ENCODE measurements at regions not wholly inside any gene's neighbourhood (a gene's known extent, or its start where the extent isn't known, plus 50 kb on each side); places are given as distances from the start of the nearest gene placed in this dataset.

GRCh38 chr11:30811226-30811755 lies 225.1 kb upstream of the MPPED2 start:
- Histone ChIP-seq H3K27ac (ENCODE audit: low read length) (no peak overlapping the region), H3K4me1 (ENCODE audit: control insufficient read depth, insufficient read depth, low read length) (no peaks in the 10 kb centered on the region), H3K4me3 (ENCODE audit: low read length) (no peak overlapping the region), H3K9me3 (ENCODE audit: control insufficient read depth, low read depth, low read length) (no peaks in the 10 kb centered on the region), H3K27me3 (ENCODE audit: control insufficient read depth, insufficient read depth, low read length) (no peaks in the 10 kb centered on the region), H3K36me3 (ENCODE audit: control insufficient read depth, insufficient read depth, low read length) (no peaks in the 10 kb centered on the region)
- DNase-seq = no peak
- no CpG with 5 or more reads among the region's 2 CpGs for WGBS (ENCODE audit: insufficient coverage, low lambda C conversion rate)

- DNase-seq = no peak
- Histone ChIP-seq H3K36me3 (ENCODE audit: control insufficient read depth, insufficient read depth, low read length) (no peaks in the 10 kb centered on the region), H3K4me1 (ENCODE audit: control insufficient read depth, insufficient read depth, low read length) (no peaks in the 10 kb centered on the region), H3K4me3 (ENCODE audit: low read length) (no peak overlapping the region), H3K27ac (ENCODE audit: low read length) (no peak overlapping the region), H3K9me3 (ENCODE audit: control insufficient read depth, low read depth, low read length) (no peaks in the 10 kb centered on the region), H3K27me3 (ENCODE audit: control insufficient read depth, insufficient read depth, low read length) (no peaks in the 10 kb centered on the region)
- 100% methylated on average over 1 of the region's 2 CpGs for WGBS (ENCODE audit: insufficient coverage, low lambda C conversion rate)
These were observed 224.0 kb upstream of the MPPED2 start for GRCh38 chr11:30810116-30810515.

GRCh38 chr11:30801357-30801756 lies 215.2 kb upstream of the MPPED2 start:
- Histone ChIP-seq H3K4me1 (ENCODE audit: control insufficient read depth, insufficient read depth, low read length) (no peaks in the 10 kb centered on the region), H3K9me3 (ENCODE audit: control insufficient read depth, low read depth, low read length) (no peaks in the 10 kb centered on the region), H3K27me3 (ENCODE audit: control insufficient read depth, insufficient read depth, low read length) (no peaks in the 10 kb centered on the region), H3K36me3 (ENCODE audit: control insufficient read depth, insufficient read depth, low read length) (no peaks in the 10 kb centered on the region), H3K27ac (ENCODE audit: low read length) (no peak overlapping the region), H3K4me3 (ENCODE audit: low read length) (no peak overlapping the region)
- 50% methylated on average over 2 of the region's 4 CpGs for WGBS (ENCODE audit: insufficient coverage, low lambda C conversion rate)
- DNase-seq = no peak

GRCh38 chr11:30800904-30801303 lies 214.8 kb upstream of the MPPED2 start:
- DNase-seq = no peak
- Histone ChIP-seq H3K9me3 (ENCODE audit: control insufficient read depth, low read depth, low read length) (no peaks in the 10 kb centered on the region), H3K4me1 (ENCODE audit: control insufficient read depth, insufficient read depth, low read length) (no peaks in the 10 kb centered on the region), H3K27ac (ENCODE audit: low read length) (no peak overlapping the region), H3K4me3 (ENCODE audit: low read length) (no peak overlapping the region), H3K36me3 (ENCODE audit: control insufficient read depth, insufficient read depth, low read length) (no peaks in the 10 kb centered on the region), H3K27me3 (ENCODE audit: control insufficient read depth, insufficient read depth, low read length) (no peaks in the 10 kb centered on the region)

GRCh38 chr11:30798547-30799236 lies 212.5 kb upstream of the MPPED2 start:
- Histone ChIP-seq H3K9me3 (ENCODE audit: control insufficient read depth, low read depth, low read length) (no peaks in the 10 kb centered on the region), H3K4me3 (ENCODE audit: low read length) (no peak overlapping the region), H3K27me3 (ENCODE audit: control insufficient read depth, insufficient read depth, low read length) (no peaks in the 10 kb centered on the region), H3K27ac (ENCODE audit: low read length) (no peak overlapping the region), H3K4me1 (ENCODE audit: control insufficient read depth, insufficient read depth, low read length) (no peaks in the 10 kb centered on the region), H3K36me3 (ENCODE audit: control insufficient read depth, insufficient read depth, low read length) (no peaks in the 10 kb centered on the region)
- WGBS (ENCODE audit: insufficient coverage, low lambda C conversion rate) = 100% methylated on average over 1 of the region's 3 CpGs
- no peak for DNase-seq

GRCh38 chr11:30789270-30789669 lies 203.1 kb upstream of the MPPED2 start:
- DNase-seq = no peak
- no CpG with 5 or more reads among the region's 4 CpGs for WGBS (ENCODE audit: insufficient coverage, low lambda C conversion rate)
- no peak overlapping the region for H3K27ac ChIP-seq (ENCODE audit: low read length)
- no peaks in the 10 kb centered on the region for H3K36me3 ChIP-seq (ENCODE audit: control insufficient read depth, insufficient read depth, low read length)
- no peaks in the 10 kb centered on the region for H3K27me3 ChIP-seq (ENCODE audit: control insufficient read depth, insufficient read depth, low read length)
- no peaks in the 10 kb centered on the region for H3K4me1 ChIP-seq (ENCODE audit: control insufficient read depth, insufficient read depth, low read length)
- H3K4me3 ChIP-seq (ENCODE audit: low read length) = no peak overlapping the region
- no peaks in the 10 kb centered on the region for H3K9me3 ChIP-seq (ENCODE audit: control insufficient read depth, low read depth, low read length)

GRCh38 chr11:30788849-30789248 lies 202.7 kb upstream of the MPPED2 start:
- no peaks in the 10 kb centered on the region for H3K36me3 ChIP-seq (ENCODE audit: control insufficient read depth, insufficient read depth, low read length)
- WGBS (ENCODE audit: insufficient coverage, low lambda C conversion rate) = 100% methylated on average over 1 of the region's 2 CpGs
- no peak overlapping the region for H3K4me3 ChIP-seq (ENCODE audit: low read length)
- no peaks in the 10 kb centered on the region for H3K4me1 ChIP-seq (ENCODE audit: control insufficient read depth, insufficient read depth, low read length)
- H3K27me3 ChIP-seq (ENCODE audit: control insufficient read depth, insufficient read depth, low read length) = no peaks in the 10 kb centered on the region
- no peak overlapping the region for H3K27ac ChIP-seq (ENCODE audit: low read length)
- no peaks in the 10 kb centered on the region for H3K9me3 ChIP-seq (ENCODE audit: control insufficient read depth, low read depth, low read length)
- DNase-seq = no peak

GRCh38 chr11:30786256-30787110 lies 200.3 kb upstream of the MPPED2 start:
- H3K36me3 ChIP-seq (ENCODE audit: control insufficient read depth, insufficient read depth, low read length) = no peaks in the 10 kb centered on the region
- H3K9me3 ChIP-seq (ENCODE audit: control insufficient read depth, low read depth, low read length) = no peaks in the 10 kb centered on the region
- no peak overlapping the region for H3K4me3 ChIP-seq (ENCODE audit: low read length)
- H3K27me3 ChIP-seq (ENCODE audit: control insufficient read depth, insufficient read depth, low read length) = no peaks in the 10 kb centered on the region
- WGBS (ENCODE audit: insufficient coverage, low lambda C conversion rate) = 75% methylated on average over 3 of the region's 4 CpGs
- DNase-seq = no peak
- H3K27ac ChIP-seq (ENCODE audit: low read length) = no peak overlapping the region
- no peaks in the 10 kb centered on the region for H3K4me1 ChIP-seq (ENCODE audit: control insufficient read depth, insufficient read depth, low read length)

- WGBS (ENCODE audit: insufficient coverage, low lambda C conversion rate) = 29% methylated on average over 1 of the region's 1 CpG
- no peak for DNase-seq
- Histone ChIP-seq H3K27me3 (ENCODE audit: control insufficient read depth, insufficient read depth, low read length) (no peaks in the 10 kb centered on the region), H3K36me3 (ENCODE audit: control insufficient read depth, insufficient read depth, low read length) (no peaks in the 10 kb centered on the region), H3K9me3 (ENCODE audit: control insufficient read depth, low read depth, low read length) (no peaks in the 10 kb centered on the region), H3K4me3 (ENCODE audit: low read length) (no peak overlapping the region), H3K27ac (ENCODE audit: low read length) (no peak overlapping the region), H3K4me1 (ENCODE audit: control insufficient read depth, insufficient read depth, low read length) (no peaks in the 10 kb centered on the region)
These were observed 192.4 kb upstream of the MPPED2 start for GRCh38 chr11:30778596-30778995.

- Histone ChIP-seq H3K9me3 (ENCODE audit: control insufficient read depth, low read depth, low read length) (no peaks in the 10 kb centered on the region), H3K27me3 (ENCODE audit: control insufficient read depth, insufficient read depth, low read length) (no peaks in the 10 kb centered on the region), H3K27ac (ENCODE audit: low read length) (no peak overlapping the region), H3K4me3 (ENCODE audit: low read length) (no peak overlapping the region), H3K36me3 (ENCODE audit: control insufficient read depth, insufficient read depth, low read length) (no peaks in the 10 kb centered on the region), H3K4me1 (ENCODE audit: control insufficient read depth, insufficient read depth, low read length) (no peaks in the 10 kb centered on the region)
- no peak for DNase-seq
- WGBS (ENCODE audit: insufficient coverage, low lambda C conversion rate) = no CpG with 5 or more reads among the region's 1 CpG
These were observed 189.0 kb upstream of the MPPED2 start for GRCh38 chr11:30775233-30775522.

All from large intestine (tissue), 3 donors.